Heart left ventricle (tissue), 16 donors: ENCODE measurements at regions not wholly inside any gene's neighbourhood (a gene's known extent, or its start where the extent isn't known, plus 50 kb on each side); places are given as distances from the start of the nearest gene placed in this dataset.

Source experiments
- ATAC-seq, 4 donors: fragments of 200-7000 bp; cut with Tn5 transposase; one replicate each; pipeline ENCODE4 v1.9.1; 2020 to 2022; ENCODE audit warnings: moderate library complexity in 4 of 4, mild to moderate bottlenecking in 3 of 4, moderate number of reproducible peaks in 1 of 4
- DNase-seq, 5 donors: peaks; one replicate each; pipeline ENCODE4 v3.0.0-alpha.2; 2020
- H3K27ac ChIP-seq, 12 donors: fragments of 200-600 bp; sonication (generic) in 4 of 12; one replicate each; pipeline versions ENCODE4 v1.5.0 to v1.8.0; 2016 to 2022; ENCODE audit warnings: mild to moderate bottlenecking in 2 of 12
- H3K27me3 ChIP-seq, 9 donors: fragments of 200-600 bp; sonication (generic) in 2 of 9; one replicate each; pipeline versions ENCODE4 v1.5.1 to v1.8.0; 2016 to 2022; ENCODE audit warnings: mild to moderate bottlenecking in 3 of 9
- H3K36me3 ChIP-seq, 9 donors: fragments of 200-600 bp; sonication (generic) in 2 of 9; one replicate each; pipeline versions ENCODE4 v1.5.0 to v1.8.0; 2018 to 2022; ENCODE audit warnings: mild to moderate bottlenecking in 2 of 9
- H3K4me1 ChIP-seq, 12 donors: fragments of 200-600 bp; sonication (generic) in 4 of 12; one replicate each; pipeline versions ENCODE4 v1.5.0 to v1.8.0; 2016 to 2022; ENCODE audit warnings: mild to moderate bottlenecking in 3 of 12
- H3K4me3 ChIP-seq, 12 donors: fragments of 200-600 bp; sonication (generic) in 4 of 12; one replicate each; pipeline versions ENCODE4 v1.5.0 to v1.8.0; 2017 to 2022; ENCODE audit warnings: mild to moderate bottlenecking in 9 of 12, moderate library complexity in 4 of 12
- H3K9me3 ChIP-seq, 12 donors: fragments of 200-600 bp; sonication (generic) in 4 of 12; one replicate each; pipeline versions ENCODE4 v1.5.0 to v1.8.0; 2016 to 2022; ENCODE audit warnings: mild to moderate bottlenecking in 1 of 12
- CTCF ChIP-seq, 12 donors: fragments of 200-600 bp; sonication (generic) in 4 of 12; IDR thresholded peaks; one replicate each; pipeline versions ENCODE4 v1.5.0 to v1.8.0; 2018 to 2022; ENCODE audit warnings: antibody characterized with exemption in 12 of 12, mild to moderate bottlenecking in 5 of 12
- POLR2A ChIP-seq, 2 donors: fragments of 450-650 bp; IDR thresholded peaks; one replicate each; pipeline ENCODE4 v1.6.1; 2017; ENCODE audit warnings: antibody characterized with exemption in 2 of 2, mild to moderate bottlenecking in 2 of 2, moderate library complexity in 2 of 2
- WGBS, 4 donors: extraction: QIAGEN DNeasy Blood & Tissue Kit in 2 of 4; methylation state at CpG; one replicate each; pipeline versions ENCODE4 v1.1.5 to v1.1.7; 2013 to 2018; 5-methylcytosine and 5-hydroxymethylcytosine counted together
- intact Hi-C, 10 donors: fragments of 100-400 bp; cut with DNase I; formaldehyde crosslinking; loops; one replicate each; pipeline versions ENCODE4 v1.11.1 to v1.14.2; 2022
- donor health status: ischemic (EF 13 %, LVEDD 7.1; RV severe dilation, severe dysfunction).
- donor health status: healthy with polysubstance abuse.
- donor health status: DM: no; HTN: yes; CAD: no.
- donor health status: DM: no; HTN: no; CAD: no.
- donor health status: ischemic (EF 25% LVEDD 6.9; RV normal size, moderate dysfunction).
- donor health status: ischemic (EF 25% LVEDD 5.7; RV mildly dilated, moderate dysfunction).
- donor health status: healthy.
- donor health status: DM: yes; HTN: yes; CAD: no.
- donor health status: ischemic (EF 35%, LVEDD 5.7; RV mildly dilated, moderate dysfunction).
- donor health status: nonischemic (EF 11% LVEDD 7.7; RV severe dilation, severe dysfunction).
- donor health status: DM: yes; HTN: yes; CAD: no.
- donor health status: PGD.
- donor health status: ischemic (EF 29% LVEDD 5.4; RV normal size, mild dysfunction).
- donor health status: nonischemic (EF 23%, LVEDD 6.1; RV moderate dilation, normal function).

GRCh38 chr3:64384561-64384960 lies 159.3 kb upstream of the PRICKLE2 start:
- Histone ChIP-seq H3K9me3 (no peaks in the 10 kb centered on the region), H3K27me3 (no peaks in the 10 kb centered on the region), H3K27ac (no peak overlapping the region), H3K4me3 (no peak overlapping the region), H3K36me3 (no peaks in the 10 kb centered on the region), H3K4me1 (no peaks in the 10 kb centered on the region)
- TF ChIP-seq POLR2A (IDR thresholded peaks at IDR 0.05) (no peak), CTCF (IDR thresholded peaks at IDR 0.05) (no peak)
- no peak for DNase-seq
- intact Hi-C loops, result no loop called here
- 85 to 92% (median 87%) methylated on average over 3 of the region's 3 CpGs for WGBS, 4 donors
- no peak for ATAC-seq

GRCh38 chr3:64382153-64382552 lies 156.9 kb upstream of the PRICKLE2 start:
- DNase-seq (no peak), ATAC-seq (no peak)
- Histone ChIP-seq H3K9me3 (no peaks in the 10 kb centered on the region), H3K27me3 (no peaks in the 10 kb centered on the region), H3K27ac (no peak overlapping the region), H3K4me1 (no peaks in the 10 kb centered on the region), H3K36me3 (no peaks in the 10 kb centered on the region), H3K4me3 (no peak overlapping the region)
- TF ChIP-seq CTCF (IDR thresholded peaks at IDR 0.05), result no peak
- intact Hi-C loops, result no loop called here
- 66 to 82% (median 79%) methylated on average over 2 of the region's 2 CpGs for WGBS, 4 donors

- WGBS, 4 donors, result 77 to 81% (median 81%) methylated on average over 4 of the region's 4 CpGs
- Histone ChIP-seq H3K4me3 (no peak overlapping the region), H3K27ac (no peak overlapping the region), H3K27me3 (no peaks in the 10 kb centered on the region), H3K4me1 (no peaks in the 10 kb centered on the region), H3K36me3 (no peaks in the 10 kb centered on the region), H3K9me3 (peaks cover 0 to 3% (median 0%) of the 10 kb centered on the region in 12 donors)
- ATAC-seq (no peak), DNase-seq (no peak)
- intact Hi-C loops, result no loop called here
- TF ChIP-seq CTCF (IDR thresholded peaks at IDR 0.05), result no peak
- no peak for TF ChIP-seq POLR2A (IDR thresholded peaks at IDR 0.05)
Measured at GRCh38 chr3:64381367-64381766, 156.1 kb upstream of the PRICKLE2 start.

GRCh38 chr3:64380546-64380945 lies 155.3 kb upstream of the PRICKLE2 start:
- TF ChIP-seq POLR2A (IDR thresholded peaks at IDR 0.05) (no peak), CTCF (IDR thresholded peaks at IDR 0.05) (no peak)
- Histone ChIP-seq H3K9me3 (peaks cover 0 to 11% (median 3%) of the 10 kb centered on the region in 12 donors), H3K4me3 (no peak overlapping the region), H3K27me3 (no peaks in the 10 kb centered on the region), H3K27ac (no peak overlapping the region), H3K4me1 (no peaks in the 10 kb centered on the region), H3K36me3 (no peaks in the 10 kb centered on the region)
- DNase-seq (no peak), ATAC-seq (no peak)
- intact Hi-C loops, result no loop called here
- WGBS, 4 donors, result 81 to 93% (median 85%) methylated on average over 1 of the region's 1 CpG
